ENCODE measurements at regions not wholly inside any gene's neighbourhood (a gene's known extent, or its start where the extent isn't known, plus 50 kb on each side); places are given as distances from the start of the nearest gene placed in this dataset.

- TF ChIP-seq, protein P1, sequence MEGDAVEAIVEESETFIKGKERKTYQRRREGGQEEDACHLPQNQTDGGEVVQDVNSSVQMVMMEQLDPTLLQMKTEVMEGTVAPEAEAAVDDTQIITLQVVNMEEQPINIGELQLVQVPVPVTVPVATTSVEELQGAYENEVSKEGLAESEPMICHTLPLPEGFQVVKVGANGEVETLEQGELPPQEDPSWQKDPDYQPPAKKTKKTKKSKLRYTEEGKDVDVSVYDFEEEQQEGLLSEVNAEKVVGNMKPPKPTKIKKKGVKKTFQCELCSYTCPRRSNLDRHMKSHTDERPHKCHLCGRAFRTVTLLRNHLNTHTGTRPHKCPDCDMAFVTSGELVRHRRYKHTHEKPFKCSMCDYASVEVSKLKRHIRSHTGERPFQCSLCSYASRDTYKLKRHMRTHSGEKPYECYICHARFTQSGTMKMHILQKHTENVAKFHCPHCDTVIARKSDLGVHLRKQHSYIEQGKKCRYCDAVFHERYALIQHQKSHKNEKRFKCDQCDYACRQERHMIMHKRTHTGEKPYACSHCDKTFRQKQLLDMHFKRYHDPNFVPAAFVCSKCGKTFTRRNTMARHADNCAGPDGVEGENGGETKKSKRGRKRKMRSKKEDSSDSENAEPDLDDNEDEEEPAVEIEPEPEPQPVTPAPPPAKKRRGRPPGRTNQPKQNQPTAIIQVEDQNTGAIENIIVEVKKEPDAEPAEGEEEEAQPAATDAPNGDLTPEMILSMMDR (IDR thresholded peaks at IDR 0.05; ENCODE audit: unreplicated experiment) = no peak
- Mint-ChIP-seq H3K4me3 (ENCODE audit: low read depth) (no peak overlapping the region), H3K9me3 (ENCODE audit: low read depth) (no peaks in the 10 kb centered on the region), H3K4me1 (ENCODE audit: low read depth) (no peaks in the 10 kb centered on the region), H3K36me3 (ENCODE audit: insufficient read depth) (no peaks in the 10 kb centered on the region), H3K27ac (no peak overlapping the region), H3K27me3 (no peaks in the 10 kb centered on the region)
- DNase-seq (ENCODE audit: low spot score, unreplicated experiment) = no peak
These were observed 465.7 kb upstream of the MGAT4C start for GRCh38 chr12:86721713-86722397.

DNA sequence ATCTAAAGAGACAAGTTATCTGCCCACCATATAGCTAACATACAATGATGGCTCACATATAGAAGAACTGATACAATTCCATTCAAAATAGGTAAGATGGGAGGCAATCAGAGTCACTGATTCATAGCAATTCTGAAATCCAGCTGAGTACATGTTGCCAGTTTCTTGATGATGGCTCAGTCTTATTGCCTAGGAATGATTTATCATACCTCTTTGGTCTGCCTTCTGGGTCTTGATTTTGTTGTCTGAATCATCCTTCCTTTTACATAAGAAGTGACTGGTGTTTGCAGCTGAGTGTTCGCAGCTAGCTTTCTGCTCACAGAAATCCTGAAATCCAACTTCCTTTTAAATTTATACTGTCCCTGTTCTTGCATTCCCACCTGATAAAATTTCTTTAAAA lies 463.2 kb upstream of the MGAT4C start:
- H3K4me1 Mint-ChIP-seq (ENCODE audit: low read depth) = no peaks in the 10 kb centered on the region
- TF ChIP-seq, protein P1 (IDR thresholded peaks at IDR 0.05; ENCODE audit: unreplicated experiment) = no peak
- no peaks in the 10 kb centered on the region for H3K27me3 Mint-ChIP-seq
- H3K27ac Mint-ChIP-seq = no peak overlapping the region
- H3K36me3 Mint-ChIP-seq (ENCODE audit: insufficient read depth) = no peaks in the 10 kb centered on the region
- no peaks in the 10 kb centered on the region for H3K9me3 Mint-ChIP-seq (ENCODE audit: low read depth)
- DNase-seq (ENCODE audit: low spot score, unreplicated experiment) = no peak
- no peak overlapping the region for H3K4me3 Mint-ChIP-seq (ENCODE audit: low read depth)

DNA sequence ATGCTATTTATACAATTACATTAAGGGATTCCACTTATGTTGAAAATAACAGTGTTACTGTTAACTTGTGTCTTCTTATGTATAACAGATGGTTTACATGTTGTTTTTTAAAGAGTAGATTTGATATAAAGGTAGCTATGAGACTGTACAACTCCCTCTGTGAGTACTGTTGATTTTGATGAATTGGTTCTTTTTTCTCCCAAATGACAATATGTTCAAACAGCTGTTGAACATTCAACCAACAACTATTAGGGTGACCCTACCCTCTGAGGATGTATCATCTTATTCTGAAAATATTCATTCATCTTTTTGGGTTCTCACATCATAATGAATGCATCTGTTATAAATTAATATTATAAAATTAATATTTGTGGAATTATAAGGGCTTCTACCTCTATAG lies 456.9 kb upstream of the MGAT4C start:
- Mint-ChIP-seq H3K27ac (no peak overlapping the region), H3K4me1 (ENCODE audit: low read depth) (no peaks in the 10 kb centered on the region), H3K36me3 (ENCODE audit: insufficient read depth) (no peaks in the 10 kb centered on the region), H3K9me3 (ENCODE audit: low read depth) (peaks cover 10% of the 10 kb centered on the region), H3K27me3 (no peaks in the 10 kb centered on the region), H3K4me3 (ENCODE audit: low read depth) (no peak overlapping the region)
- no peak for DNase-seq (ENCODE audit: low spot score, unreplicated experiment)
- TF ChIP-seq, protein P1 (IDR thresholded peaks at IDR 0.05; ENCODE audit: unreplicated experiment) = no peak

DNA sequence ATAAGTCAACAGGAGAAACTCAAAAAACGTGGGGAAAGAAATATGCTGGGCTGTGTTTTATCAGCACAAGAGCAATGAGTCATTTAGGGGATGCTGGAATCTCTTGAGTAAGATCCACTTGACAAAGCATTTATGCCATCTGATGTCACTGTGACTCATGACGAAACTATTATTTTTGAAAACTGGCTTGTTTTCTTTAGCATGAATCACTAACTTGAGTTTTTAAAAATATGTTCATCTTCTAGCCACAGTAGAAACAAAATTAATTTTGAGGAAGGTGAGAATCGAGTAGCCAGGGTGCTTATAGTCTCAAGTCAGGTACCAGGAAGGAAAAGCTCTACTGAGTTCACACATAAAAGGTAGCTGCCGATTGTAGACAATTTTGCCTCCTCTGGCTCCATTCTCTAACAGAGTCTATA lies 456.2 kb upstream of the MGAT4C start:
- TF ChIP-seq, protein P1 (IDR thresholded peaks at IDR 0.05; ENCODE audit: unreplicated experiment) = no peak
- Mint-ChIP-seq H3K27ac (no peak overlapping the region), H3K4me1 (ENCODE audit: low read depth) (no peaks in the 10 kb centered on the region), H3K36me3 (ENCODE audit: insufficient read depth) (no peaks in the 10 kb centered on the region), H3K27me3 (no peaks in the 10 kb centered on the region), H3K4me3 (ENCODE audit: low read depth) (no peak overlapping the region), H3K9me3 (ENCODE audit: low read depth) (peaks cover 10% of the 10 kb centered on the region)
- no peak for DNase-seq (ENCODE audit: low spot score, unreplicated experiment)

GRCh38 chr12:86711731-86712130 lies 455.5 kb upstream of the MGAT4C start:
- H3K36me3 Mint-ChIP-seq (ENCODE audit: insufficient read depth) = peaks cover 3% of the 10 kb centered on the region
- no peaks in the 10 kb centered on the region for H3K27me3 Mint-ChIP-seq
- TF ChIP-seq, protein P1 (IDR thresholded peaks at IDR 0.05; ENCODE audit: unreplicated experiment) = no peak
- no peaks in the 10 kb centered on the region for H3K4me1 Mint-ChIP-seq (ENCODE audit: low read depth)
- peaks cover 15% of the 10 kb centered on the region for H3K9me3 Mint-ChIP-seq (ENCODE audit: low read depth)
- H3K4me3 Mint-ChIP-seq (ENCODE audit: low read depth) = no peak overlapping the region
- no peak for DNase-seq (ENCODE audit: low spot score, unreplicated experiment)
- H3K27ac Mint-ChIP-seq = no peak overlapping the region
